K562 (cell line): ENCODE measurements at regions not wholly inside any gene's neighbourhood (a gene's known extent, or its start where the extent isn't known, plus 50 kb on each side); places are given as distances from the start of the nearest gene placed in this dataset.

ENCODE experiments used
- CREB1 ChIP-seq, 2 experiments: sonication (generic) in 1 of 2; formaldehyde crosslinking in 1 of 2; IDR thresholded peaks; 2 replicates each; pipeline versions ENCODE4 v1.6.1 to v1.8.0; 2012 to 2022; ENCODE audit warnings: inconsistent platforms in 1 of 2, mild to moderate bottlenecking in 1 of 2, missing genetic modification reagents in 1 of 2, moderate library complexity in 1 of 2
- CTCF ChIP-seq, 3 experiments: IDR thresholded peaks in 2 of 3; conservative IDR thresholded peaks in 1 of 3; 2 replicates each; pipeline ENCODE4 v1.5.1; 2011 to 2012; ENCODE audit warnings: low read length in 3 of 3, mild to moderate bottlenecking in 3 of 3, control low read depth in 2 of 3, improper control_type of control experiment in 1 of 3, inconsistent platforms in 1 of 3, low read depth in 1 of 3, mixed read lengths in 1 of 3, moderate library complexity in 1 of 3; ENCODE audit not compliant: insufficient read depth in 2 of 3
- E2F5 ChIP-seq: sonication (generic); formaldehyde crosslinking; IDR thresholded peaks from 2 replicates; pipeline ENCODE4 v1.8.0; 2022; ENCODE audit warnings: mild to moderate bottlenecking, missing genetic modification reagents
- NFYB ChIP-seq: IDR thresholded peaks from 2 replicates; pipeline ENCODE4 v1.6.1; 2011; ENCODE audit warnings: mild to moderate bottlenecking, moderate library complexity; ENCODE audit not compliant: insufficient read length; ENCODE audit errors: extremely low read depth
- SIRT6 ChIP-seq: IDR thresholded peaks from one replicate; pipeline ENCODE4 v1.6.1; 2012; ENCODE audit warnings: low read depth, mild to moderate bottlenecking, control low read depth, inconsistent platforms, low read length, moderate library complexity
- SMARCA4 ChIP-seq: fragments of 450-650 bp; IDR thresholded peaks from 2 replicates; pipeline ENCODE4 v1.6.1; 2016
- TEAD4 ChIP-seq, 2 experiments: sonication (generic) in 1 of 2; formaldehyde crosslinking in 1 of 2; IDR thresholded peaks; 2 replicates each; pipeline versions ENCODE4 v1.6.1 to v1.8.0; 2012 to 2022; ENCODE audit warnings: borderline replicate concordance in 1 of 2, inconsistent platforms in 1 of 2, low read length in 1 of 2, mild to moderate bottlenecking in 1 of 2, missing genetic modification reagents in 1 of 2
- THRA ChIP-seq: fragments of 450-650 bp; IDR thresholded peaks from 2 replicates; pipeline ENCODE4 v1.6.1; 2017; ENCODE audit warnings: mild to moderate bottlenecking, moderate library complexity
- ZBTB11 ChIP-seq, 3 experiments: fragments of 200-800 bp in 1 of 3; fragments of 250-450 bp in 1 of 3; fragments of 450-650 bp in 1 of 3; sonication (Bioruptor Pico) in 1 of 3; sonication (Bioruptor generic) in 1 of 3; formaldehyde crosslinking in 1 of 3; IDR thresholded peaks; 2 replicates each; pipeline versions ENCODE4 v1.6.1 to v1.8.0; 2016 to 2022; ENCODE audit warnings: mild to moderate bottlenecking in 2 of 3, missing genetic modification characterization in 2 of 3, missing compliant biosample characterization in 1 of 3, moderate library complexity in 1 of 3
- ZNF143 ChIP-seq: sonication (generic); formaldehyde crosslinking; IDR thresholded peaks from 2 replicates; pipeline ENCODE4 v1.9.0; 2022; ENCODE audit warnings: mild to moderate bottlenecking, missing genetic modification reagents
- ZNF184 ChIP-seq: sonication (generic); formaldehyde crosslinking; IDR thresholded peaks from 2 replicates; pipeline ENCODE4 v1.5.0; 2020; ENCODE audit warnings: missing genetic modification reagents

GRCh38 chr10:131710142-131710861 lies 190.5 kb upstream of the PPP2R2D start:
- TF ChIP-seq CTCF (IDR thresholded peaks at IDR 0.05 in 2 of 3, conservative IDR thresholded peaks at IDR 0.05 in 1 of 3; ENCODE audit: insufficient read depth in 2 of 3, low read depth in 1 of 3, low read length in 3 of 3) (no peak), SMARCA4 (no peak), SIRT6 (no peak), E2F5 (CRISPR knock-in tag) (no peak), NFYB (no peak), THRA (no peak), ZNF143 (no peak), TEAD4 (IDR thresholded peaks at IDR 0.05; ENCODE audit: low read length) (no peak), TEAD4 (CRISPR knock-in tag; IDR thresholded peaks at IDR 0.05; ENCODE audit: borderline replicate concordance) (no peak), ZNF184 (CRISPR knock-in tag) (no peak), ZBTB11 (CRISPR knock-in tag; IDR thresholded peaks at IDR 0.05) (no peak), CREB1 (IDR thresholded peaks at IDR 0.05) (no peak), CREB1 (CRISPR knock-in tag; IDR thresholded peaks at IDR 0.05) (no peak)
